Fibroblast of skin of right biceps (primary cell): ENCODE measurements at regions not wholly inside any gene's neighbourhood (a gene's known extent, or its start where the extent isn't known, plus 50 kb on each side); places are given as distances from the start of the nearest gene placed in this dataset.

Source experiments
- DNase-seq: peaks from one replicate; pipeline ENCODE4 v3.0.0-alpha.2; 2013

- DNase-seq: peak; percentile 33
Observed at GRCh38 chrX:16511796-16512776, 137.9 kb upstream of the S100G start.

DNA sequence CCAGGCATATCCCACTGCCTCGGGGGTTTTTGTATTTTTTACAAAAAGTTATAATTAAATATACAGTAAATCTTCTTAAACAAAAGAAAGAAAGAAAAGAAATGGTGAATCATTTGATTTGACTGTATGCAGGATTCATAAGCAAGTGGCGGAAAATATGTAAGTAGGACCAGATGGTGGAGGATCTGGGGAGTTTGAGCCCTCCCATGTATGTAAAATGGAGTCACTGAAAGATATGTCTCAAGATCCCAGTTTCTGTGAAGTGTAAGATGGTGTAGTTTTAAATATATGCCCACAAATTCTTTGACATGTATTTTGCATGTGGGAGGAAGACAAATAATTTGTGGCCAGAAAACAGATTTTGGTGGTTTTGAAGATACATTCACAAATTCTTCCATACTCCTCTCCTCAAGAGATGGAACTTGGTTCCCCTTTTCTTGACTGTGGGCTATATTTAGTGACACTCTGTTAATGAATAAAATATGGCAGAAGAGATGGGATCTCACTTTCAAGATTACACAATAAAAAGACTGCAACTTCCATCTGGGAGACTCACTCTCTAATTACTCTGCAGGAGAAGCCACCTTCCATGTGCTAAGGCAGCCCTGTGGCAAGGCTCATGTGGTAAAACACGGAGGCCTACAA, 133.6 kb upstream of the S100G start:
- peak; percentile 78 for DNase-seq

- peak; percentile 4 for DNase-seq
Observed at GRCh38 chrX:16517039-16517605, 132.8 kb upstream of the S100G start.

- no peak for DNase-seq
Observed at GRCh38 chrX:16518131-16518530, 131.8 kb upstream of the S100G start.

DNA sequence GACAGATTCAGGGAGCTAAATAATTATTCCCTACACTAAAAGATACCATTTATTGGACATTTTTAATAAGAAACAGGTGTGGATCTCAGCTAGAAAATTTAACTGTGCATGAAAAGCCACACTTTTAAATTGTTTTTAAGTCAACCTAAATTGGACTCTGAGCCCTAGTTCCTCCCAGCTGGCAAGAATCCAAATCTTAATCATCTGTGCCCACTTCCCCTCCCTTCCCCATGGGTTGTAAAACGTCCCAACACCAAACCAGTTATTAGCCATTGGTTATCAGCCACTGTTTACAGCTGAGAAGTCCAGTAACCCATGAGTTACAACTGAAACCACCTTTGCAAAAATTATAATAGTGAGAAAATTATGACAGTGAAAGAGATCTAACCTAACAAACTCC, 125.6 kb upstream of the S100G start:
- no peak for DNase-seq

DNA sequence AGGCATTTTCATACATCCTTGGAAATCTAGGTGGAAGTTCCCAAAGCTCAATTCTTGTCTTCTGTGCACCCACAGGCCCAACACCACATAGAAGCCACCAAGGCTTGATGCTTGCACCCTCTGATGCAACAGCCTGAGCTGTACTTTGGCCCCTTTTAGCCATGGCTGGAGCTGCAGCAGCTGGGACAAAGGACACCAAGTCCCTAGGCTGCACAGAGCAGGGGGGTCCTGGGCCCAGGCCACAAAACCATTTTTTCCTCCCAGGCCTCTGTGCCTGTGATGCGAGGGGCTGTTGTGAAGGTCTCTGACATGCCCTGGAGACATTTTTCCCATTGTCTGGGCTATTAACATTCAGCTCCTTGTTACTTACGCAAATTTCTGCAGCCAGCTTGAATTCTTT, 124.0 kb upstream of the S100G start:
- DNase-seq: no peak

- no peak for DNase-seq
Observed at GRCh38 chrX:16528620-16529019, 121.3 kb upstream of the S100G start.
